Panc1 (cell line): ENCODE measurements at regions not wholly inside any gene's neighbourhood (a gene's known extent, or its start where the extent isn't known, plus 50 kb on each side); places are given as distances from the start of the nearest gene placed in this dataset.

Experiments used
- ATAC-seq: fragments of 200-7000 bp; cut with Tn5 transposase; 2 replicates; pipeline ENCODE4 v1.9.1; 2020; ENCODE audit warnings: mild to moderate bottlenecking, moderate library complexity
- BruUV-seq: library from RNA; stranded (reverse); fragments of 400-500 nt; replicated peaks from 2 replicates; lab custom pipeline; 2021; lab: Mats Ljungman, UMichigan
- CTCF ChIA-PET: fragments of 300-600 bp; sonication (Branson Sonifier 250); formaldehyde crosslinking; loops from one replicate; lab custom pipeline; 2022; ENCODE audit warnings: antibody characterized with exemption; lab: Charles Lee
- POLR2A ChIA-PET: fragments of 300-600 bp; sonication (Branson Sonifier 250); formaldehyde crosslinking; loops from one replicate; lab custom pipeline; 2022; ENCODE audit warnings: antibody characterized with exemption; lab: Charles Lee
- DNase-seq: peaks from one replicate; pipeline ENCODE4 v3.0.0-alpha.2; 2010; ENCODE audit warnings: low read depth, low spot score
- H3K27ac ChIP-seq: 2 replicates; pipeline ENCODE4 v1.5.1; 2011; ENCODE audit warnings: mild to moderate bottlenecking, low read length, inconsistent platforms
- H3K27me3 ChIP-seq: fragments of 200-500 bp; sonication (Bioruptor generic); 2 replicates; pipeline ENCODE4 v1.6.0; 2014; ENCODE audit warnings: low read length, inconsistent platforms; ENCODE audit not compliant: control insufficient read depth, insufficient read depth
- H3K36me3 ChIP-seq: fragments of 200-500 bp; sonication (Bioruptor generic); 2 replicates; pipeline ENCODE4 v1.5.1; 2014; ENCODE audit warnings: inconsistent platforms, mild to moderate bottlenecking, low read length, moderate library complexity; ENCODE audit not compliant: control insufficient read depth, insufficient read depth
- H3K4me1 ChIP-seq: 2 replicates; pipeline ENCODE4 v1.5.1; 2011; ENCODE audit warnings: inconsistent platforms, mild to moderate bottlenecking, low read length, moderate library complexity; ENCODE audit not compliant: control insufficient read depth, insufficient read depth
- H3K4me3 ChIP-seq, 2 experiments: 2 replicates each; pipeline ENCODE4 v1.5.1; 2011 to 2012; ENCODE audit warnings: low read depth in 2 of 2, low read length in 2 of 2, mild to moderate bottlenecking in 2 of 2, inconsistent platforms in 1 of 2, moderate library complexity in 1 of 2
- H3K9me3 ChIP-seq: fragments of 200-500 bp; sonication (Bioruptor generic); 2 replicates; pipeline ENCODE4 v1.5.1; 2014; ENCODE audit warnings: low read depth, mild to moderate bottlenecking, inconsistent platforms, low read length, moderate library complexity; ENCODE audit not compliant: control insufficient read depth, insufficient read depth
- CTCF ChIP-seq: fragments of 450-650 bp; IDR thresholded peaks from 2 replicates; pipeline ENCODE4 v1.5.1; 2017; ENCODE audit warnings: mild to moderate bottlenecking
- POLR2AphosphoS5 ChIP-seq: IDR thresholded peaks from 2 replicates; pipeline ENCODE4 v1.6.1; 2012; ENCODE audit warnings: mild to moderate bottlenecking, low read depth, low read length, moderate library complexity
- SIN3A ChIP-seq: IDR thresholded peaks from 2 replicates; pipeline ENCODE4 v1.6.1; 2012; ENCODE audit warnings: low read depth, mild to moderate bottlenecking, low read length, moderate library complexity, borderline replicate concordance; ENCODE audit not compliant: insufficient read depth
- TCF7L2 ChIP-seq: IDR thresholded peaks from 2 replicates; pipeline ENCODE4 v1.6.1; 2011; ENCODE audit warnings: mild to moderate bottlenecking, low read depth, low read length, inconsistent platforms
- in situ Hi-C: cut with HindIII; loops from 2 replicates; pipeline ENCODE4 v1.10.0; 2016; ENCODE audit warnings: low sequenced_read_pairs, low pct_unique_long_range_greater_than_20kb
- intact Hi-C: fragments of 100-400 bp; cut with micrococcal nuclease; formaldehyde crosslinking; loops from one replicate; pipeline ENCODE4 v1.10.0; 2022; ENCODE audit not compliant: unreplicated experiment
- TF ChIP-seq, protein P1 (sequence below), 2 experiments: IDR thresholded peaks; 2 replicates each; pipeline ENCODE4 v1.6.1; 2011 to 2012; ENCODE audit warnings: low read depth in 2 of 2, control low read depth in 1 of 2, low read length in 1 of 2, mild to moderate bottlenecking in 1 of 2, moderate library complexity in 1 of 2; ENCODE audit not compliant: insufficient read depth in 1 of 2

DNA sequence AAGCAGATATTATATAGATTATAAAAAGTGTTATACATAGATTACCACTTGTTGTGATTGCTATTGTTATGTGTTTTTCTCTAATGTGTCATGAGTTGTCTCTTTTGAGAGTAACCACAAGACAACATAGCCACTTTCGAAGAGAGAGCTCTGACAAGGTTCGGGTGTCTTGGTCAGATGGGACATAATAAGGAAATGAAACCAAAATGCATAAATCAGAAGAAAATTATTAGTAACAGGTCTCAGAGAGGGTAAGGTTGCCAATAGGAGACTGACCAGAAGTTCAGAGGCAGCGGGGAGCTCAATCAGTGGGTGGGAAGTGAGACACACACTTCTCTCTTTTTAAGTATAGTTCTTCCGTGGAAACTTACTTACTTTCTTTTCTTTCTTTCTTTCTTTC is 639.2 kb upstream of the POT1 start:
- in situ Hi-C loops (no loop called here), intact Hi-C loops (no loop called here)
- H3K27me3 ChIP-seq: no peaks in the 10 kb centered on the region
- no peak overlapping the region for H3K4me3 ChIP-seq
- ATAC-seq (no peak), DNase-seq (no peak)
- no TSS peak for BruUV-seq
- POLR2A ChIA-PET: no interaction called here
- no peaks in the 10 kb centered on the region for H3K9me3 ChIP-seq
- TF ChIP-seq SIN3A (no peak), CTCF (no peak), TCF7L2 (no peak), POLR2AphosphoS5 (no peak)
- TF ChIP-seq, protein P1, sequence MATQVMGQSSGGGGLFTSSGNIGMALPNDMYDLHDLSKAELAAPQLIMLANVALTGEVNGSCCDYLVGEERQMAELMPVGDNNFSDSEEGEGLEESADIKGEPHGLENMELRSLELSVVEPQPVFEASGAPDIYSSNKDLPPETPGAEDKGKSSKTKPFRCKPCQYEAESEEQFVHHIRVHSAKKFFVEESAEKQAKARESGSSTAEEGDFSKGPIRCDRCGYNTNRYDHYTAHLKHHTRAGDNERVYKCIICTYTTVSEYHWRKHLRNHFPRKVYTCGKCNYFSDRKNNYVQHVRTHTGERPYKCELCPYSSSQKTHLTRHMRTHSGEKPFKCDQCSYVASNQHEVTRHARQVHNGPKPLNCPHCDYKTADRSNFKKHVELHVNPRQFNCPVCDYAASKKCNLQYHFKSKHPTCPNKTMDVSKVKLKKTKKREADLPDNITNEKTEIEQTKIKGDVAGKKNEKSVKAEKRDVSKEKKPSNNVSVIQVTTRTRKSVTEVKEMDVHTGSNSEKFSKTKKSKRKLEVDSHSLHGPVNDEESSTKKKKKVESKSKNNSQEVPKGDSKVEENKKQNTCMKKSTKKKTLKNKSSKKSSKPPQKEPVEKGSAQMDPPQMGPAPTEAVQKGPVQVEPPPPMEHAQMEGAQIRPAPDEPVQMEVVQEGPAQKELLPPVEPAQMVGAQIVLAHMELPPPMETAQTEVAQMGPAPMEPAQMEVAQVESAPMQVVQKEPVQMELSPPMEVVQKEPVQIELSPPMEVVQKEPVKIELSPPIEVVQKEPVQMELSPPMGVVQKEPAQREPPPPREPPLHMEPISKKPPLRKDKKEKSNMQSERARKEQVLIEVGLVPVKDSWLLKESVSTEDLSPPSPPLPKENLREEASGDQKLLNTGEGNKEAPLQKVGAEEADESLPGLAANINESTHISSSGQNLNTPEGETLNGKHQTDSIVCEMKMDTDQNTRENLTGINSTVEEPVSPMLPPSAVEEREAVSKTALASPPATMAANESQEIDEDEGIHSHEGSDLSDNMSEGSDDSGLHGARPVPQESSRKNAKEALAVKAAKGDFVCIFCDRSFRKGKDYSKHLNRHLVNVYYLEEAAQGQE (IDR thresholded peaks at IDR 0.05; ENCODE audit: insufficient read depth in 1 of 2, low read depth in 2 of 2, low read length in 1 of 2): no peak
- H3K4me1 ChIP-seq: no peaks in the 10 kb centered on the region
- no peaks in the 10 kb centered on the region for H3K36me3 ChIP-seq
- H3K27ac ChIP-seq: no peak overlapping the region
- CTCF ChIA-PET: no interaction called here

DNA sequence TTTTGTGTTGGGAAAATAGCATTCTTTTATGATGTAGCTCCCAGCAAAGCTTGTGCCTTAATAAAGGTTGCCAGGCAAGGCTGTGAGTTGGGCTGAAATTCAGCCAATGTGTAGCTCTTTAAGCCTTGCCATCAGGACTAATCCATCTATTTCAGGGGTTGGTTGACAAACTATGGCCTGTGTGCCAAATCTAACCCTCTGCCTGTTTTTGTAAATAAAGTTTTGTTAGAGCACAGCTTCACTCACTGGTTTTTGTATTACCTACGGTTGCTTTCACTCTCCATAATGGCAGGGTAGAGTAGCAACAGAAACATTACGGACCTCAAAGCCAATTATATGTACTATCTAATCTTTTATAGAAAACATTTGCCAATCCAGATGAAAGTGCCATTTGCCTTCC is 638.1 kb upstream of the POT1 start:
- no peaks in the 10 kb centered on the region for H3K27me3 ChIP-seq
- in situ Hi-C loops (no loop called here), intact Hi-C loops (no loop called here)
- H3K9me3 ChIP-seq: no peaks in the 10 kb centered on the region
- no peaks in the 10 kb centered on the region for H3K36me3 ChIP-seq
- TF ChIP-seq POLR2AphosphoS5 (no peak), CTCF (no peak), SIN3A (no peak), TCF7L2 (no peak)
- TF ChIP-seq, protein P1 (IDR thresholded peaks at IDR 0.05; ENCODE audit: insufficient read depth in 1 of 2, low read depth in 2 of 2, low read length in 1 of 2): no peak
- no peak for ATAC-seq
- DNase-seq: no peak
- no peaks in the 10 kb centered on the region for H3K4me1 ChIP-seq
- no TSS peak for BruUV-seq
- CTCF ChIA-PET: no interaction called here
- POLR2A ChIA-PET: no interaction called here
- no peak overlapping the region for H3K27ac ChIP-seq
- H3K4me3 ChIP-seq: no peak overlapping the region
